AG09319 (cell line): ENCODE measurements at regions not wholly inside any gene's neighbourhood (a gene's known extent, or its start where the extent isn't known, plus 50 kb on each side); places are given as distances from the start of the nearest gene placed in this dataset.

Experiments
- DNase-seq: peaks from one replicate; pipeline ENCODE4 v3.0.0-alpha.2; 2010; ENCODE audit warnings: low read depth; ENCODE audit errors: extremely low read depth
- CTCF ChIP-seq: IDR thresholded peaks from 2 replicates; pipeline ENCODE4 v1.5.1; 2011; ENCODE audit warnings: low read depth, mild to moderate bottlenecking, inconsistent platforms, low read length, moderate library complexity

GRCh38 chr10:65377687-65378086 lies 1548.1 kb upstream of the LRRTM3 start:
- no peak for DNase-seq
- no peak for TF ChIP-seq CTCF

DNA sequence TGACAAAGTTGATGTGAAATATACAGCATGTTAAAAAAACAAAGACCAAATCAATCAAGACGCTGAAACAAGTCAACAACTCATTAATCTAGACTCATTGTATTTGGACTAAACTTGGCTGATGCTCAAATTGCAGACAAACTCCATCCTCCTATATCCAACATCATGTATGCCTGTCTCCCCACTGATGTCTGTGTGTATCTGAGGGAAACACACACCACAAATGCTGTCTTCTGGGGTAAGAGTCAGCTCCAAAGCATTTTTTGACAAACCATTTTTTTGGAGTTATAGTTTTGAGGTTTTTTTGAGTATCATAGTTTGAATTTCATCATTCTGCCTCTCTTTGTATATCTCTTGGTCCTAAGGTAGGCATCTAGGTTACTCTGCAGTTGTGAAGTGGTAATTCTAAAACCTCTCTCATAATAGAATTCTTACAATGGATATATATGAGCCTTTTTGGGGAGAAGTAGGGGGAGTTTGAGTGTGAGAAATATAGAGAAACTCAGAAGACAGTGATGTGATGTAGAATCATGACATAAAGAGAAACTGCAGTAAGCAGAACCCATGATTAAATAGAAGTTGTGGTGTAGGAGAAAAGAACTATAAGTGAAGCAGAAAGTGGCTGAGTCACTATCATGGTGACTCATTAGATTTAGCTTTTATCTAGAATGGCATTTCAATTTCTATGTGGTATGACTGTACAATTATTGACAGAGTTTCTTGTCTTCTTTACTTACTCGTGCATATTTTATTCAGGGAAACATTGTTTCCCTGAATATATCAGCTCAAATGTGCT lies 1531.1 kb upstream of the LRRTM3 start:
- no peak for DNase-seq
- no peak for TF ChIP-seq CTCF

GRCh38 chr10:65395631-65396030 lies 1530.2 kb upstream of the LRRTM3 start:
- no peak for TF ChIP-seq CTCF
- DNase-seq, result no peak

DNA sequence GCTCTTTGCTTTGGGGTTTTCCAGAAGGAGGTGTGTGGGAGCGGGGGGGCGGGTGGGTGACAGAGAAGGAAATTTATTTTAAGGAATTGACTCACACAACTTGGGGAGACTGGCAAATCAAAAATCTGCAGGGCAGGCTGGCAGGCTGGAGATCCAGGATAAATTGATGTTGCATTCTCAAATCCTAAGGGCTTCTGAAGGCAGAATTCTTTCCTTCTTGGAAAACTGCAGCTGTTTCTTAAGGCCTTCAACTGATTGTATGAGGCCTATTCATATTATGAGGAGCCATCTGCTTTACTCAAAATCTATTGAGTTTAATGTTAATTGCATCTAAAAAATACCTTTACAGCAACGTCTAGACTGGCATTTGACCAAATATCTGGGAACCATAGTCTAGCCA lies 1528.8 kb upstream of the LRRTM3 start:
- no peak for TF ChIP-seq CTCF
- no peak for DNase-seq

GRCh38 chr10:65408401-65408800 lies 1517.4 kb upstream of the LRRTM3 start:
- no peak for TF ChIP-seq CTCF
- no peak for DNase-seq

DNA sequence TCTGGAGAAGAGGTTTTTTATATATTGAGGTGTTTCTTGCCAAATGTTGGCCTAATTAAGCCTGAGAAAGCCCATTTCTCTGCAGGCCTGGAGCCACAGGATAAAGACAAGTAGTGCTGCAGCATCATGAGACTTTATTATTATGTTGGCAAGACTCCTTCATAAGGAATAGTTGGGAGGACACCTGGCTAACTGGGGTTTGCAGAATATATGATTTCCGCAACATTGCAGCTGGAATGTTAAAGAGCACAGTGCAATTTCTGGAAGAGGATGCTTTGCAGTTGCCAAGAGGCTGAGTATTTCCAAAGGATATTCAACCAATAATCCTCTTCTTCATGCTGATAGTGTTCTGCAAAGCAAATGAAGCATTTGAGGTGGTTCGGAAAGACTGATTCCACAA lies 1512.8 kb upstream of the LRRTM3 start:
- DNase-seq, result no peak
- no peak for TF ChIP-seq CTCF

DNA sequence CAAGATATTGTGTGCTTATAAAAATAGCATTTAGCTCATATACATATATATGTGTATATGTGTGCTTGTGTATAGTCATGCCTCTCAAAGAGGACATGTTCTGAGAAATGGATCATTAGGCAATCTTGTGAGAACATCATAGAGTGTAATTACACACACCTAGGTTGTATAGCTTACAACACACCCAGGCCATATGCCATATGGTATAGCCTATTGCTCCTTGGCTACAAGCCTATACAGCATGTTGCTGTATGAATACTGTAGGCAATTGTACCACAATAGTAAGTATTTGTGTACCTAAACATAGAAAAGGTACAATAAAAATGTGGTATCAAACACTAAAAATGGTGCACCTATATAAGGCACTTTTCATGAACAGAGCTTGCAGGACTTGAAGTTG lies 1510.5 kb upstream of the LRRTM3 start:
- no peak for TF ChIP-seq CTCF
- no peak for DNase-seq
